RWPE2 (cell line): ENCODE measurements at regions not wholly inside any gene's neighbourhood (a gene's known extent, or its start where the extent isn't known, plus 50 kb on each side); places are given as distances from the start of the nearest gene placed in this dataset.

Experiments used
- ATAC-seq: fragments of 200-7000 bp; cut with Tn5 transposase; 3 replicates; pipeline ENCODE4 v1.9.1; 2021; ENCODE audit warnings: low read depth
- DNase-seq: peaks from one replicate; pipeline ENCODE4 v3.0.0-alpha.2; 2020; ENCODE audit warnings: low spot score
- H3K27ac ChIP-seq: fragments of 450-650 bp; 2 replicates; pipeline ENCODE4 v1.5.1; 2017; ENCODE audit warnings: mild to moderate bottlenecking; ENCODE audit not compliant: poor library complexity, severe bottlenecking
- H3K27me3 ChIP-seq: fragments of 250-450 bp; sonication (Bioruptor Pico); 2 replicates; pipeline ENCODE4 v1.5.1; 2021; ENCODE audit warnings: mild to moderate bottlenecking, moderate library complexity; ENCODE audit not compliant: insufficient read depth, poor library complexity, severe bottlenecking
- H3K36me3 ChIP-seq: fragments of 250-450 bp; sonication (Bioruptor Pico); 2 replicates; pipeline ENCODE4 v1.5.1; 2020; ENCODE audit warnings: low read depth, mild to moderate bottlenecking, moderate library complexity
- H3K4me1 ChIP-seq: fragments of 250-450 bp; sonication (Bioruptor Pico); 2 replicates; pipeline ENCODE4 v1.5.1; 2021; ENCODE audit warnings: mild to moderate bottlenecking, moderate library complexity; ENCODE audit not compliant: insufficient read depth, poor library complexity, severe bottlenecking
- H3K4me3 ChIP-seq: fragments of 250-450 bp; sonication (Bioruptor Pico); 2 replicates; pipeline ENCODE4 v1.5.1; 2021; ENCODE audit warnings: mild to moderate bottlenecking, moderate library complexity; ENCODE audit not compliant: severe bottlenecking
- H3K9me3 ChIP-seq: fragments of 250-450 bp; sonication (Bioruptor Pico); 2 replicates; pipeline ENCODE4 v1.5.1; 2021; ENCODE audit warnings: mild to moderate bottlenecking, moderate library complexity; ENCODE audit not compliant: severe bottlenecking
- CTCF ChIP-seq: fragments of 450-650 bp; IDR thresholded peaks from one replicate; pipeline ENCODE4 v1.5.1; 2017; ENCODE audit warnings: mild to moderate bottlenecking, moderate library complexity; ENCODE audit not compliant: poor library complexity, severe bottlenecking

- Histone ChIP-seq H3K27ac (no peak overlapping the region), H3K4me3 (no peak overlapping the region)
- TF ChIP-seq CTCF = no peak
Observed at GRCh38 chr3:137224464-137224863, 266.7 kb downstream of the IL20RB start.

GRCh38 chr3:137242836-137243400 lies 285.1 kb downstream of the IL20RB start:
- ATAC-seq = no peak

More at GRCh38 chr3:137224464-137224863, 266.7 kb downstream of the IL20RB start:
- Histone ChIP-seq H3K4me1 (no peaks in the 10 kb centered on the region), H3K27me3 (no peaks in the 10 kb centered on the region), H3K36me3 (no peaks in the 10 kb centered on the region), H3K9me3 (no peaks in the 10 kb centered on the region)
- no peak for ATAC-seq
- no peak for DNase-seq

DNA sequence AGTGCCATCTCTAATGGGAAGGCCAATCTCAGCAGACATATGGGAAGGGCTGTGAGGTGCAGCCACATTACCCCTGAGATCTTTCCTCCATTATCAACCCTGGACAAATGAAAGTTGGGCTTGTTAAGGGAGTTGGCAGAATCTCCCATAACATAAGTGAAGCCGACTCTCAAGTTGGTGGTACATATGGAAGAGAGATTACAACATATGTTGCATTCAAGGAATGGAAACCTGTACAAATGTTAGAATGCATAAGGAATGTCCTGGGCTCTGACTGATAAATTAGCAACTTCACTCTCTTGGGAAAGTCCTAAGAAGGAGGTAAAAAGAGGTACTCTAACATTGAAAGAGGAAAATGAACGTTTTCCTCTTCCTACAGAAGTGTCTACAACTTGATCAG lies 288.7 kb downstream of the IL20RB start:
- no peaks in the 10 kb centered on the region for H3K36me3 ChIP-seq
- TF ChIP-seq CTCF = no peak
- no peaks in the 10 kb centered on the region for H3K4me1 ChIP-seq
- DNase-seq = no peak
- H3K27ac ChIP-seq = no peak overlapping the region
- no peak for ATAC-seq
- H3K4me3 ChIP-seq = no peak overlapping the region
- no peaks in the 10 kb centered on the region for H3K9me3 ChIP-seq
- no peaks in the 10 kb centered on the region for H3K27me3 ChIP-seq

More at GRCh38 chr3:137242836-137243400, 285.1 kb downstream of the IL20RB start:
- Histone ChIP-seq H3K9me3 (no peaks in the 10 kb centered on the region), H3K27me3 (no peaks in the 10 kb centered on the region), H3K27ac (no peak overlapping the region), H3K4me3 (no peak overlapping the region), H3K36me3 (no peaks in the 10 kb centered on the region), H3K4me1 (no peaks in the 10 kb centered on the region)
- TF ChIP-seq CTCF = no peak
- no peak for DNase-seq

DNA sequence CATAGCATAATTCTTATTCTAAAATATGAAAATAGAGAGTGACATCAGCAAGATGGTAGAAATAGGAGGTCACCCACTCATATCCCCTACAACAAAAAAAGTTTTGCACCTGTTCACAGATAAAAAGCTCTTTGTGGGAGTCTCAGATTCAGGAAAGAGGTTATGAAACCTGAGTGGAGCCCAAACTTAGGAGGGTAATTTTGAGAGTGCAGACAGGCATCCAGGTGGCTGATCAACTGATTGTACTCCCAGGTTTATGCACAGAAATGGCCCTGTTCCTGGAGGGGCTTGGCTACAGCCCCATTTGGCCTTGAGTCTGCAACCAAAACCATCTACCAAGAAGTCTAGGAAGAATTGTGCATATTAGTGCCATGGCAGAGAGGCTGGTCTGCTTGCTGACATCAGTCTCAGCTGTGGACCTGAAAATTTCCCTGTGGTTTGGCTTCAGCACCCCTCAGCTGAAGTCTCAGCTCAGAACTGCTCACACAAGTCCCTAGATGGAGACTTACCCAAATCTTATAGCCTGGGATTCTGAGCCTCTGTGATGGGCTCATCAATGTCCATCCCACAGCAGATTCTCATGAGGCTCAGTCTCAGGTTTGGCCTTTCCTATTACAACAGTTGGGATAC lies 291.6 kb downstream of the IL20RB start:
- DNase-seq (no peak), ATAC-seq (no peak)
- no peak overlapping the region for H3K27ac ChIP-seq
- H3K36me3 ChIP-seq = no peaks in the 10 kb centered on the region
- H3K4me1 ChIP-seq = no peaks in the 10 kb centered on the region
- no peaks in the 10 kb centered on the region for H3K9me3 ChIP-seq
- H3K27me3 ChIP-seq = no peaks in the 10 kb centered on the region
- no peak for TF ChIP-seq CTCF
- H3K4me3 ChIP-seq = no peak overlapping the region

DNA sequence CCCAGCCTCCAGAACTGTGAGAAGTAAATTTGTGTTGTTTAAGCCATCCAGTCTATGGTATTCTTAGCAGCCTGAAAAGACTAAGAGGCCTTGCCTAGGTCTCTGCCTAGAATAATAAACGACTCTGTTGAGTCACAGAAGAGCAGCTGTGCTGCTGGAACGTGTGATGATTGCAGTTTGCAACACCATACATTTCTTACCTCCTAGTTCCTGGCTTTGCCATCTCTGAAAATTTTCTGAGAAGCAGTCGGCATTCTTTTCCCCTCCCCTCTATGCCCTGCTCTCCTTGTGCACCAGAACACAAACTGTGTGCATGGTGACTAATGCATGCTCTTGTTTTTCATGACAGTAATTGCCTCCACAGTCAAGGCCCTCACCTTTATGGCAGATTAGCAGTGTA lies 301.3 kb downstream of the IL20RB start:
- ATAC-seq = no peak
- no peak for DNase-seq

More for the DNA sequence above, 301.3 kb downstream of the IL20RB start:
- H3K9me3 ChIP-seq = no peaks in the 10 kb centered on the region
- H3K36me3 ChIP-seq = no peaks in the 10 kb centered on the region
- no peak for TF ChIP-seq CTCF
- no peak overlapping the region for H3K4me3 ChIP-seq
- H3K4me1 ChIP-seq = no peaks in the 10 kb centered on the region
- no peak overlapping the region for H3K27ac ChIP-seq
- H3K27me3 ChIP-seq = no peaks in the 10 kb centered on the region
